ENCODE measurements at regions not wholly inside any gene's neighbourhood (a gene's known extent, or its start where the extent isn't known, plus 50 kb on each side); places are given as distances from the start of the nearest gene placed in this dataset.

- no peak for TF ChIP-seq CTCF (IDR thresholded peaks at IDR 0.05)
- H3K27me3 ChIP-seq: no peaks in the 10 kb centered on the region
- peaks cover 0 to 8% of the 10 kb centered on the region in 2 donors for H3K4me1 ChIP-seq
- H3K9me3 ChIP-seq: no peaks in the 10 kb centered on the region
- H3K4me3 ChIP-seq: no peak overlapping the region
- no peaks in the 10 kb centered on the region for H3K36me3 ChIP-seq
- no peak for DNase-seq (ENCODE audit: low spot score in 2 of 2)
- H3K27ac ChIP-seq: no peak overlapping the region
- intact Hi-C loops (cut with DNase I): loop anchor here (1.0 to 5.0 kb wide), 3 partner anchors 163 to 1166 kb away; no protein-coding TSS in a partner anchor
Measured at GRCh38 chr7:47089461-47089860, 492.4 kb downstream of the TNS3 start.

- H3K4me3 ChIP-seq: no peak overlapping the region
- DNase-seq (ENCODE audit: low spot score in 2 of 2): no peak
- H3K27me3 ChIP-seq: no peaks in the 10 kb centered on the region
- H3K36me3 ChIP-seq: no peaks in the 10 kb centered on the region
- intact Hi-C loops (cut with DNase I): loop anchor here (1.0 to 5.0 kb wide), 3 partner anchors 163 to 1166 kb away; no protein-coding TSS in a partner anchor
- no peaks in the 10 kb centered on the region for H3K9me3 ChIP-seq
- no peak for TF ChIP-seq CTCF (IDR thresholded peaks at IDR 0.05)
- H3K4me1 ChIP-seq: peaks cover 0 to 8% of the 10 kb centered on the region in 2 donors
- H3K27ac ChIP-seq: no peak overlapping the region
Measured at GRCh38 chr7:47089068-47089417, 492.9 kb downstream of the TNS3 start.

GRCh38 chr7:47088329-47089067 lies 493.4 kb downstream of the TNS3 start:
- Histone ChIP-seq H3K27ac (no peak overlapping the region), H3K4me3 (no peak overlapping the region), H3K36me3 (no peaks in the 10 kb centered on the region), H3K9me3 (no peaks in the 10 kb centered on the region), H3K4me1 (peaks cover 0 to 8% of the 10 kb centered on the region in 2 donors), H3K27me3 (no peaks in the 10 kb centered on the region)
- TF ChIP-seq CTCF (IDR thresholded peaks at IDR 0.05): peak; percentile 79 to 89 (median 82)
- DNase-seq (ENCODE audit: low spot score in 2 of 2): peak in 1 of 2 donors; percentile 74
- intact Hi-C loops (cut with DNase I): loop anchor here (1.0 to 5.0 kb wide), 3 partner anchors 164 to 1165 kb away; no protein-coding TSS in a partner anchor

- peaks cover 0 to 8% of the 10 kb centered on the region in 2 donors for H3K4me1 ChIP-seq
- no peak for TF ChIP-seq CTCF (IDR thresholded peaks at IDR 0.05)
- no peaks in the 10 kb centered on the region for H3K36me3 ChIP-seq
- no peak overlapping the region for H3K27ac ChIP-seq
- intact Hi-C loops (cut with DNase I): loop anchor here (5.0 kb wide), 2 partner anchors 164 to 736 kb away; no protein-coding TSS in a partner anchor
- H3K27me3 ChIP-seq: no peaks in the 10 kb centered on the region
- H3K4me3 ChIP-seq: no peak overlapping the region
- no peaks in the 10 kb centered on the region for H3K9me3 ChIP-seq
- no peak for DNase-seq (ENCODE audit: low spot score in 2 of 2)
Measured at GRCh38 chr7:47087866-47088265, 494.0 kb downstream of the TNS3 start.

GRCh38 chr7:47085491-47086275 lies 496.2 kb downstream of the TNS3 start:
- H3K9me3 ChIP-seq: no peaks in the 10 kb centered on the region
- DNase-seq (ENCODE audit: low spot score in 2 of 2): no peak
- peaks cover 0 to 8% of the 10 kb centered on the region in 2 donors for H3K4me1 ChIP-seq
- no peak overlapping the region for H3K27ac ChIP-seq
- no peak overlapping the region for H3K4me3 ChIP-seq
- intact Hi-C loops (cut with DNase I): loop anchor here (5.0 kb wide), 2 partner anchors 167 to 733 kb away; no protein-coding TSS in a partner anchor
- no peaks in the 10 kb centered on the region for H3K27me3 ChIP-seq
- no peaks in the 10 kb centered on the region for H3K36me3 ChIP-seq
- no peak for TF ChIP-seq CTCF (IDR thresholded peaks at IDR 0.05)

Measured in ascending aorta (tissue), 2 donors.